ENCODE measurements at regions not wholly inside any gene's neighbourhood (a gene's known extent, or its start where the extent isn't known, plus 50 kb on each side); places are given as distances from the start of the nearest gene placed in this dataset.

GRCh38 chr4:146059151-146059550 lies 116.4 kb upstream of the LSM6 start:
- TF ChIP-seq POLR2A (IDR thresholded peaks at IDR 0.05) = no peak
- TF ChIP-seq, protein P1, sequence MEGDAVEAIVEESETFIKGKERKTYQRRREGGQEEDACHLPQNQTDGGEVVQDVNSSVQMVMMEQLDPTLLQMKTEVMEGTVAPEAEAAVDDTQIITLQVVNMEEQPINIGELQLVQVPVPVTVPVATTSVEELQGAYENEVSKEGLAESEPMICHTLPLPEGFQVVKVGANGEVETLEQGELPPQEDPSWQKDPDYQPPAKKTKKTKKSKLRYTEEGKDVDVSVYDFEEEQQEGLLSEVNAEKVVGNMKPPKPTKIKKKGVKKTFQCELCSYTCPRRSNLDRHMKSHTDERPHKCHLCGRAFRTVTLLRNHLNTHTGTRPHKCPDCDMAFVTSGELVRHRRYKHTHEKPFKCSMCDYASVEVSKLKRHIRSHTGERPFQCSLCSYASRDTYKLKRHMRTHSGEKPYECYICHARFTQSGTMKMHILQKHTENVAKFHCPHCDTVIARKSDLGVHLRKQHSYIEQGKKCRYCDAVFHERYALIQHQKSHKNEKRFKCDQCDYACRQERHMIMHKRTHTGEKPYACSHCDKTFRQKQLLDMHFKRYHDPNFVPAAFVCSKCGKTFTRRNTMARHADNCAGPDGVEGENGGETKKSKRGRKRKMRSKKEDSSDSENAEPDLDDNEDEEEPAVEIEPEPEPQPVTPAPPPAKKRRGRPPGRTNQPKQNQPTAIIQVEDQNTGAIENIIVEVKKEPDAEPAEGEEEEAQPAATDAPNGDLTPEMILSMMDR (IDR thresholded peaks at IDR 0.05) = no peak

DNA sequence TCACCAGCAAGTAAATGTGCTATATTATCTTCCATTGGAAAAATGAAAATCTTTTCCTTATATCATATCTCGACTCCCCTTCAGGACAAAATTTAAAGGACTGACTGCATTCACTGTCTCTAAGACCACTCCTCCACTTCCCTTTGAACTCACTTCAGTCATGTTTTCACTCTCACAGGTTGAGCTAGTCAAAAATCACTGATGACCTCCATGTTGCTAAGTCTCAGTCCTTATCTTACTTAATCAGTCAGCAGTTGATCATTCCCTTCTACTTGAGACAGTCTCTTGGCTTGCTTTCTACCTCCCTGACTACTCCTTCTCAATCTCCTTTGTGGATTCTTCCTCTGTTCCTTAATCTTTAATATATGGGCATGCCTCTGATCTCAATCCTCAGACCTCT lies 117.0 kb upstream of the LSM6 start:
- DNase-seq (ENCODE audit: low spot score in 2 of 2) = no peak
- no peak overlapping the region for H3K4me3 ChIP-seq (ENCODE audit: low read depth, poor library complexity, severe bottlenecking)
- WGBS, 2 donors = 75 to 89% methylated on average over 1 of the region's 1 CpG
- intact Hi-C loops (cut with DNase I; ENCODE audit: low total_unique reads) = no loop called here
- TF ChIP-seq POLR2A (IDR thresholded peaks at IDR 0.05) = no peak
- TF ChIP-seq, protein P1 (IDR thresholded peaks at IDR 0.05) = no peak

More at GRCh38 chr4:146059151-146059550, 116.4 kb upstream of the LSM6 start:
- H3K4me3 ChIP-seq (ENCODE audit: low read depth, poor library complexity, severe bottlenecking) = no peak overlapping the region
- DNase-seq (ENCODE audit: low spot score in 2 of 2) = no peak
- intact Hi-C loops (cut with DNase I; ENCODE audit: low total_unique reads) = no loop called here
- WGBS, 2 donors = 56 to 58% methylated on average over 1 of the region's 1 CpG

DNA sequence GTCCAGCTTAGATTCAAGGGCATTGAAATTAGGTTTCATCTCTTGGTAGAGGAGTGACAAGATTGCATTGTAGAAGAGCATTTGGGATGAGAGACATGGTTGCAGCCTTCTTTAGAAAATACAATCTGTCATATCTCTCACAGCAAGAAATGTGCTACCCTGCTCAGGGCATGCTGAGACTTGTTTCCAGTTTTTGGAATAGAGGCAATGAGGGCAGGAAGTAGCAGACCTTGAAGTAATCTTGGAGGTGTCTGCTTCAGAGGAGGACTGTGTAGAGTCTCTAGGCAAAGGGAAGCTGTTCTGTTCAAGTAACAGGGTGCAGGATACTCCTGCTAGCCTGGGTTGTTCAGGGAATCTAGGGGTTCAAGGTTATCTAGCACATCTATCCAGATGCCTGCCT lies 116.1 kb upstream of the ZNF827 start:
- H3K4me3 ChIP-seq (ENCODE audit: low read depth, poor library complexity, severe bottlenecking) = no peak overlapping the region
- intact Hi-C loops (cut with DNase I; ENCODE audit: low total_unique reads) = no loop called here
- TF ChIP-seq, protein P1 (IDR thresholded peaks at IDR 0.05) = no peak
- TF ChIP-seq POLR2A (IDR thresholded peaks at IDR 0.05) = no peak
- DNase-seq (ENCODE audit: low spot score in 2 of 2) = no peak

DNA sequence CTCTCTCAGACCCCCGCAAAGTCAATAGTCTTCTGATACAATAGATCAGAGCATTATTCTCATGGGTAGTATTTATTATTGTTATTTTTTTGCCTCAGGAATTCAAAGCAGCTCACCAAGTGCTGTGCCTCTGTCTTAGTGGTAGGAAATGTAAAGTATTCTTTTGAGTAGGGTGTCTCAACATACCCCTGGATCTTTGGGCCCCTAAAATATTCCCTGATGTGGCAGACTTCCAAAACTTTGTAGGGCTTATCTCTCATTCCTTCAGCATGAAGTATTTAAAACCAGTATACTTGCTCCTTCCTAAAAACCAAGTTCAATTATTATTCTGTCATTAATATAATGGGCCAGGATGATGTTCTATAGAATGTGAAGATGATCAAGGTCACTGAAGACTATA lies 115.3 kb upstream of the ZNF827 start:
- no peak for TF ChIP-seq POLR2A (IDR thresholded peaks at IDR 0.05)
- TF ChIP-seq, protein P1 (IDR thresholded peaks at IDR 0.05) = no peak
- no peak overlapping the region for H3K4me3 ChIP-seq (ENCODE audit: low read depth, poor library complexity, severe bottlenecking)
- DNase-seq (ENCODE audit: low spot score in 2 of 2) = no peak
- intact Hi-C loops (cut with DNase I; ENCODE audit: low total_unique reads) = no loop called here
- WGBS, 2 donors = 90 to 91% methylated on average over 1 of the region's 1 CpG

GRCh38 chr4:146051728-146052391 lies 113.2 kb upstream of the ZNF827 start:
- no peak for DNase-seq (ENCODE audit: low spot score in 2 of 2)
- WGBS, 2 donors = 51 to 52% methylated on average over 3 of the region's 3 CpGs
- no peak overlapping the region for H3K4me3 ChIP-seq (ENCODE audit: low read depth, poor library complexity, severe bottlenecking)
- TF ChIP-seq POLR2A (IDR thresholded peaks at IDR 0.05) = no peak
- TF ChIP-seq, protein P1 (IDR thresholded peaks at IDR 0.05) = no peak
- intact Hi-C loops (cut with DNase I; ENCODE audit: low total_unique reads) = no loop called here

DNA sequence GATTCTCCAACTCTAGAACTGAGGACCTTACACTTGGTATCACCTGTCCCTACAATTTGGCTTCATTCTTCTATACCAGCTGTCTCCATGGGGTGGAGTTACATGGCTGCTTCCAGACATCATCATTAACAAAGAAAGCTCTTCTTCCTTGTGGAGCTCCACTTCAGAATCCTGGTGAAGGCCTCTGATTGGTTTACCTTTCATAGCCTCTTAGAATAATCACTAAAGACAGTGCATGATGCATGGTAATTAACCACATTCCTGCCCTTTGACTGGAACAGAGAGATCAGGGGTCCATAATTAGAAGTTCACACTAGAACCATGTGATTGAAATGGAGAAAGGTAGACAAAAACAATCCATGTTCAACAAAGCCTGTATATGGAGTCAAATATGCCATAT lies 112.6 kb upstream of the ZNF827 start:
- intact Hi-C loops (cut with DNase I; ENCODE audit: low total_unique reads) = no loop called here
- no peak for DNase-seq (ENCODE audit: low spot score in 2 of 2)
- no peak for TF ChIP-seq POLR2A (IDR thresholded peaks at IDR 0.05)
- TF ChIP-seq, protein P1 (IDR thresholded peaks at IDR 0.05) = no peak
- H3K4me3 ChIP-seq (ENCODE audit: low read depth, poor library complexity, severe bottlenecking) = no peak overlapping the region
